Lung (tissue), 11 donors: ENCODE measurements at regions not wholly inside any gene's neighbourhood (a gene's known extent, or its start where the extent isn't known, plus 50 kb on each side); places are given as distances from the start of the nearest gene placed in this dataset.

Experiments
- ATAC-seq: fragments of 200-7000 bp; cut with Tn5 transposase; one replicate; pipeline ENCODE4 v1.9.1; 2020; ENCODE audit warnings: moderate number of reproducible peaks; ENCODE audit not compliant: insufficient read depth, low FRiP score
- DNase-seq, 3 donors: peaks; one replicate each; pipeline ENCODE4 v3.0.0-alpha.2; 2013 to 2017
- H3K27ac ChIP-seq, 2 donors: one replicate each; pipeline ENCODE4 v1.5.1; 2013; ENCODE audit warnings: mild to moderate bottlenecking in 2 of 2, moderate library complexity in 2 of 2, control low read depth in 1 of 2, inconsistent platforms in 1 of 2, low read depth in 1 of 2, low read length in 1 of 2
- H3K27me3 ChIP-seq, 3 donors: one replicate each; pipeline ENCODE4 v1.5.1; 2013; ENCODE audit warnings: low read length in 2 of 3; ENCODE audit not compliant: control insufficient read depth in 3 of 3, insufficient read depth in 3 of 3
- H3K36me3 ChIP-seq, 4 donors: one replicate each; pipeline ENCODE4 v1.5.1; 2013; ENCODE audit warnings: low read length in 4 of 4, mild to moderate bottlenecking in 1 of 4, moderate library complexity in 1 of 4; ENCODE audit not compliant: control insufficient read depth in 4 of 4, insufficient read depth in 4 of 4
- H3K4me1 ChIP-seq, 5 donors: one replicate each; pipeline ENCODE4 v1.5.1; 2013; ENCODE audit warnings: low read length in 5 of 5, mild to moderate bottlenecking in 2 of 5, moderate library complexity in 1 of 5; ENCODE audit not compliant: control insufficient read depth in 5 of 5, insufficient read depth in 5 of 5
- H3K4me3 ChIP-seq: one replicate; pipeline ENCODE4 v1.5.1; 2013; ENCODE audit warnings: mild to moderate bottlenecking, control low read depth, moderate library complexity
- H3K9ac ChIP-seq, 2 donors: one replicate each; pipeline ENCODE4 v1.5.1; 2013; ENCODE audit warnings: low read length in 2 of 2, control low read depth in 1 of 2; ENCODE audit not compliant: insufficient read depth in 1 of 2
- H3K9me3 ChIP-seq, 4 donors: one replicate each; pipeline ENCODE4 v1.5.1; 2013; ENCODE audit warnings: low read length in 3 of 4, mild to moderate bottlenecking in 1 of 4, moderate library complexity in 1 of 4; ENCODE audit not compliant: control insufficient read depth in 4 of 4, insufficient read depth in 3 of 4
- WGBS, 2 donors: extraction: QIAGEN DNeasy Blood & Tissue Kit; methylation state at CpG; one replicate each; pipeline ENCODE4 v1.1.7; 2013; 5-methylcytosine and 5-hydroxymethylcytosine counted together
- TF ChIP-seq, protein P1 (sequence below): IDR thresholded peaks from 2 replicates; pipeline ENCODE4 v1.5.1; 2012; ENCODE audit warnings: mild to moderate bottlenecking; ENCODE audit errors: control extremely low read depth, extremely low read depth
- donor health status: control.
- donor health status: control.
- donor health status: Bipolar disorder and iron deficiency.
- donor health status: healthy.
- donor health status: DM: yes; HTN: yes; CAD: no.

DNA sequence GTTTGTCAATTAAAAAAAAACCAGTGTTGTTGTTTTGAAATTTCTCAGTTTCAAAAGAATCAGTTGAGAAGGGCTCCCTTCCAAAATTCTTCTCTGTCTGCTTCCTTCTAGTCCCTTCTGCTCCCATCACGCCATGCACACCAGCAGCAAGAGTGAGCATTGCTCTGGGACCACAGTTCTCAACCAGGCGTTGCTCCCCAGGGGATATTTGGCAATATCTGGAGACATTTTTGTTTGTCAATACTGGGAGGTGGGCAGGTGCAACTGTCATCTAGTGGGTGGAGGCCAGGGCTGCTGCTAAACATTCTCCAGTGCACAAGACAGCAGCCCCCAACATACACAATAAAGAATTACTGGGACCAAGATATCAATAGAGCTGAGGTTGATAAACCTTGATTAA, 74.8 kb upstream of the EGFL6 start:
- no peaks in the 10 kb centered on the region for H3K4me1 ChIP-seq
- peaks cover 6 to 32% (median 26%) of the 10 kb centered on the region in 3 donors for H3K27me3 ChIP-seq
- H3K9ac ChIP-seq = no peak overlapping the region
- no peaks in the 10 kb centered on the region for H3K9me3 ChIP-seq
- TF ChIP-seq, protein P1, sequence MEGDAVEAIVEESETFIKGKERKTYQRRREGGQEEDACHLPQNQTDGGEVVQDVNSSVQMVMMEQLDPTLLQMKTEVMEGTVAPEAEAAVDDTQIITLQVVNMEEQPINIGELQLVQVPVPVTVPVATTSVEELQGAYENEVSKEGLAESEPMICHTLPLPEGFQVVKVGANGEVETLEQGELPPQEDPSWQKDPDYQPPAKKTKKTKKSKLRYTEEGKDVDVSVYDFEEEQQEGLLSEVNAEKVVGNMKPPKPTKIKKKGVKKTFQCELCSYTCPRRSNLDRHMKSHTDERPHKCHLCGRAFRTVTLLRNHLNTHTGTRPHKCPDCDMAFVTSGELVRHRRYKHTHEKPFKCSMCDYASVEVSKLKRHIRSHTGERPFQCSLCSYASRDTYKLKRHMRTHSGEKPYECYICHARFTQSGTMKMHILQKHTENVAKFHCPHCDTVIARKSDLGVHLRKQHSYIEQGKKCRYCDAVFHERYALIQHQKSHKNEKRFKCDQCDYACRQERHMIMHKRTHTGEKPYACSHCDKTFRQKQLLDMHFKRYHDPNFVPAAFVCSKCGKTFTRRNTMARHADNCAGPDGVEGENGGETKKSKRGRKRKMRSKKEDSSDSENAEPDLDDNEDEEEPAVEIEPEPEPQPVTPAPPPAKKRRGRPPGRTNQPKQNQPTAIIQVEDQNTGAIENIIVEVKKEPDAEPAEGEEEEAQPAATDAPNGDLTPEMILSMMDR = no peak
- no peak overlapping the region for H3K4me3 ChIP-seq
- DNase-seq (no peak), ATAC-seq (no peak)
- WGBS, 2 donors = 34 to 59% methylated on average over 2 of the region's 2 CpGs
- no peaks in the 10 kb centered on the region for H3K36me3 ChIP-seq
- H3K27ac ChIP-seq = no peak overlapping the region

- Histone ChIP-seq H3K4me1 (no peaks in the 10 kb centered on the region), H3K4me3 (no peak overlapping the region), H3K9ac (no peak overlapping the region), H3K9me3 (no peaks in the 10 kb centered on the region), H3K27ac (no peak overlapping the region), H3K27me3 (peaks cover 6 to 28% (median 19%) of the 10 kb centered on the region in 3 donors), H3K36me3 (no peaks in the 10 kb centered on the region)
- ATAC-seq (no peak), DNase-seq (no peak)
- 39 to 64% methylated on average over 5 of the region's 5 CpGs for WGBS, 2 donors
- TF ChIP-seq, protein P1 = no peak
These were observed 75.7 kb upstream of the EGFL6 start for GRCh38 chrX:13493659-13494058.

DNA sequence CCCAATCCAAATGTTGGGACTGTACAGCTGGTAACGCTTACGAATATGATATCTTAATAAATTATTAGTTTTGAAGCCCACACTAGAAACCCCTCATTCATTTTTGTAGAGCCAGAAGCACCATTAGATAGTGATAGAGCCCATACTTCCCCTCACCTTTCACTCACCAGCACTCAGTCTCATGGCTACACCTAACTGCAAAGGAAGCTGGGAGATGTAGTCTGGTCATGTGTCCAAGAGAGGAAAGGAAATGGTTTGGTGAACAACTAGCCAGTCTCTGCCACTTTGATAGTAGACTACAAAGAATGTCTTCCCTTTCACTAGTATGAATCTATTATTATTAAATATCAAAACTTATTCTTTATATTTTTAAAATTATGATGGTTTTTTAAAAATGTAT, 77.1 kb upstream of the EGFL6 start:
- Histone ChIP-seq H3K36me3 (no peaks in the 10 kb centered on the region), H3K27ac (no peak overlapping the region), H3K27me3 (peaks cover 6 to 24% (median 18%) of the 10 kb centered on the region in 3 donors), H3K9ac (no peak overlapping the region), H3K4me3 (no peak overlapping the region), H3K9me3 (no peaks in the 10 kb centered on the region), H3K4me1 (peaks cover 0 to 9% (median 0%) of the 10 kb centered on the region in 5 donors)
- TF ChIP-seq, protein P1 = no peak
- WGBS, 2 donors = 96 to 98% methylated on average over 2 of the region's 2 CpGs
- no peak for ATAC-seq
- DNase-seq = no peak

GRCh38 chrX:13491061-13491460, 78.3 kb upstream of the EGFL6 start:
- no peak overlapping the region for H3K27ac ChIP-seq
- peaks cover 0 to 11% (median 0%) of the 10 kb centered on the region in 5 donors for H3K4me1 ChIP-seq
- no peak overlapping the region for H3K9ac ChIP-seq
- TF ChIP-seq, protein P1 = no peak
- no peaks in the 10 kb centered on the region for H3K36me3 ChIP-seq
- no peak overlapping the region for H3K4me3 ChIP-seq
- ATAC-seq (no peak), DNase-seq (no peak)
- H3K9me3 ChIP-seq = no peaks in the 10 kb centered on the region
- H3K27me3 ChIP-seq = peaks cover 6 to 17% (median 8%) of the 10 kb centered on the region in 3 donors
- WGBS, 2 donors = 54 to 61% methylated on average over 3 of the region's 3 CpGs
